Common myeloid progenitor, CD34-positive (primary cell): ENCODE measurements at regions not wholly inside any gene's neighbourhood (a gene's known extent, or its start where the extent isn't known, plus 50 kb on each side); places are given as distances from the start of the nearest gene placed in this dataset.

Experiments used
- CTCF ChIA-PET: fragments of 350-600 bp; sonication (Branson Sonifier 250); formaldehyde crosslinking; loops from one replicate; lab custom pipeline; 2021; ENCODE audit warnings: antibody characterized with exemption; lab: Charles Lee
- POLR2A ChIA-PET: fragments of 350-600 bp; sonication (Branson Sonifier 250); formaldehyde crosslinking; loops from one replicate; lab custom pipeline; 2021; ENCODE audit warnings: antibody characterized with exemption; lab: Charles Lee
- DNase-seq, 3 donors: peaks; one replicate each; pipeline versions ENCODE4 v3.0.0 to v3.0.0-alpha.2; 2013
- H3K27ac ChIP-seq, 2 experiments: 1 replicate in 1 of 2; 2 replicates in 1 of 2; pipeline ENCODE4 v1.7.0; 2013; ENCODE audit warnings: inconsistent platforms in 2 of 2, low read length in 2 of 2, mild to moderate bottlenecking in 2 of 2, low read depth in 1 of 2, moderate library complexity in 1 of 2; ENCODE audit not compliant: severe bottlenecking in 2 of 2, insufficient read depth in 1 of 2, poor library complexity in 1 of 2
- H3K27me3 ChIP-seq, 5 experiments: replicated peaks in 2 of 5; 1 replicate in 3 of 5; 2 replicates in 2 of 5; pipeline versions ENCODE4 v1.6.1 to v1.7.0; 2013; ENCODE audit warnings: low read length in 4 of 5, mild to moderate bottlenecking in 2 of 5, moderate library complexity in 2 of 5, inconsistent platforms in 1 of 5; ENCODE audit not compliant: insufficient read depth in 5 of 5, control insufficient read depth in 4 of 5
- H3K36me3 ChIP-seq, 4 experiments: 1 replicate in 2 of 4; 2 replicates in 2 of 4; pipeline versions ENCODE4 v1.6.1 to v1.7.0; 2013; ENCODE audit warnings: low read length in 3 of 4, control low read depth in 1 of 4, mild to moderate bottlenecking in 1 of 4; ENCODE audit not compliant: control insufficient read depth in 4 of 4, insufficient read depth in 4 of 4
- H3K4me1 ChIP-seq, 4 experiments: 1 replicate in 3 of 4; 2 replicates in 1 of 4; pipeline versions ENCODE4 v1.6.1 to v1.7.1; 2013; ENCODE audit warnings: low read length in 3 of 4, mild to moderate bottlenecking in 3 of 4, control low read depth in 1 of 4, inconsistent platforms in 1 of 4, moderate library complexity in 1 of 4; ENCODE audit not compliant: control insufficient read depth in 4 of 4, insufficient read depth in 4 of 4; ENCODE audit errors: control extremely low read depth in 1 of 4
- H3K4me3 ChIP-seq, 7 experiments: 1 replicate in 4 of 7; 2 replicates in 3 of 7; pipeline versions ENCODE4 v1.5.1 to v1.7.0; 2013; ENCODE audit warnings: mild to moderate bottlenecking in 7 of 7, low read length in 6 of 7, moderate library complexity in 6 of 7, inconsistent platforms in 2 of 7, low read depth in 2 of 7, control low read depth in 1 of 7; ENCODE audit not compliant: insufficient read depth in 4 of 7, control insufficient read depth in 1 of 7; ENCODE audit errors: extremely low read depth in 1 of 7
- H3K9me3 ChIP-seq, 5 experiments: 1 replicate in 4 of 5; 2 replicates in 1 of 5; pipeline versions ENCODE4 v1.6.1 to v1.7.1; 2013; ENCODE audit warnings: low read length in 4 of 5, mild to moderate bottlenecking in 2 of 5, inconsistent platforms in 1 of 5, low read depth in 1 of 5, moderate library complexity in 1 of 5; ENCODE audit not compliant: control insufficient read depth in 4 of 5, insufficient read depth in 2 of 5; ENCODE audit errors: control extremely low read depth in 1 of 5
- WGBS: methylation state at CpG from one replicate; pipeline ENCODE4 v1.1.5; 2013; ENCODE audit not compliant: insufficient coverage; 5-methylcytosine and 5-hydroxymethylcytosine counted together

- DNase-seq = no peak
- H3K36me3 ChIP-seq = no peaks in the 10 kb centered on the region
- H3K27ac ChIP-seq = no peak overlapping the region
- no peaks in the 10 kb centered on the region for H3K27me3 ChIP-seq
- CTCF ChIA-PET = no interaction called here
- no peaks in the 10 kb centered on the region for H3K4me1 ChIP-seq
- POLR2A ChIA-PET = no interaction called here
- H3K9me3 ChIP-seq = no peaks in the 10 kb centered on the region
- no peak overlapping the region for H3K4me3 ChIP-seq
Observed at GRCh38 chr6:97653076-97653475, 370.1 kb upstream of the MMS22L start.

DNA sequence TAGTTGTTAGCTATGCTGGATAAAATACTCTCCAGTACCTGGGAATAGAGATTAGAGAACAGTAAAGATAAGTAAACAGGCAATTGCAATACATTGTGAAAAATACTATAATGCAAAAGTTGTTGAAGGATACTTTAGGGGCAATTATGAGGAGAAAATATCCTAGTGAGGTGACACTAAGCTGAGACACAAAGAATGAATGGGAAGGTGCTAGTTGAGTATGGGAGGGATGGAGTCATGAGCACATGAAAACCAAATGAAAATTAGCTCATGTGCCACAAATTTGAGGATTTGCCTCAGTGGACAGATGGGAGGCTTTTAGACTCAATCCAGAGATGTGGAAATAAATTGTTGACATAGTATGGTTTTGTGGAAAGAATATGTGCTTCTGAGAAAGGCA is 370.5 kb upstream of the MMS22L start:
- Histone ChIP-seq H3K27ac (no peak overlapping the region), H3K36me3 (no peaks in the 10 kb centered on the region), H3K27me3 (no peaks in the 10 kb centered on the region), H3K4me1 (no peaks in the 10 kb centered on the region), H3K4me3 (no peak overlapping the region), H3K9me3 (no peaks in the 10 kb centered on the region)
- ChIA-PET CTCF (no interaction called here), POLR2A (no interaction called here)
- no peak for DNase-seq

DNA sequence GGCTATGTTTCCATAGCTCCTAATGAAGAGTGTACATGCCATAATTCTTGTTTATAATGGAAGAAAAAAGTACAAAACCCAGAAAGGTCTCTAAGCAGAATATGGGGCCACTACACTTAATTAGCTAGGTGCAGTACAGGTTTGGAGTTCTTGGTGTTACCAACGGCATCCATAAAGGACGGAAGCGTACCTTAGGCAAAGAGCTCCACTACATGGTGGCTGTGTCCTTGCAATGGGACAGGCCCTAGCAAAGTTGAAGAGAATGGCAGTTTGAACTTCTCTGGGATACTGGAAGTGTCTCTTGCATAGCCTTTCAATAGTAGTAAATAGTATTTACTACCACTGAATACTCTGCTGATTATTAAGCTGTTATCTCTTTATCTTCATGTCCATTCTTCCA is 371.7 kb upstream of the MMS22L start:
- Histone ChIP-seq H3K36me3 (no peaks in the 10 kb centered on the region), H3K9me3 (no peaks in the 10 kb centered on the region), H3K27ac (no peak overlapping the region), H3K4me1 (no peaks in the 10 kb centered on the region), H3K4me3 (no peak overlapping the region), H3K27me3 (no peaks in the 10 kb centered on the region)
- ChIA-PET CTCF (no interaction called here), POLR2A (no interaction called here)
- WGBS = 88% methylated on average over 3 of the region's 3 CpGs
- no peak for DNase-seq

GRCh38 chr6:97656236-97656635 is 373.2 kb upstream of the MMS22L start:
- POLR2A ChIA-PET = no interaction called here
- 70% methylated on average over 1 of the region's 1 CpG for WGBS
- Histone ChIP-seq H3K27me3 (no peaks in the 10 kb centered on the region), H3K9me3 (no peaks in the 10 kb centered on the region), H3K4me1 (no peaks in the 10 kb centered on the region), H3K36me3 (no peaks in the 10 kb centered on the region), H3K27ac (no peak overlapping the region), H3K4me3 (no peak overlapping the region)
- DNase-seq = no peak
- CTCF ChIA-PET = no interaction called here

- Histone ChIP-seq H3K4me3 (no peak overlapping the region), H3K27ac (no peak overlapping the region), H3K9me3 (no peaks in the 10 kb centered on the region), H3K36me3 (no peaks in the 10 kb centered on the region), H3K27me3 (no peaks in the 10 kb centered on the region), H3K4me1 (no peaks in the 10 kb centered on the region)
- no peak for DNase-seq
- 73% methylated on average over 5 of the region's 8 CpGs for WGBS
- CTCF ChIA-PET = no interaction called here
- POLR2A ChIA-PET = no interaction called here
Observed at GRCh38 chr6:97656706-97657350, 373.8 kb upstream of the MMS22L start.

- ChIA-PET POLR2A (no interaction called here), CTCF (no interaction called here)
- no CpG with 5 or more reads among the region's 2 CpGs for WGBS
Observed at GRCh38 chr6:97658090-97658489, 375.1 kb upstream of the MMS22L start.

DNA sequence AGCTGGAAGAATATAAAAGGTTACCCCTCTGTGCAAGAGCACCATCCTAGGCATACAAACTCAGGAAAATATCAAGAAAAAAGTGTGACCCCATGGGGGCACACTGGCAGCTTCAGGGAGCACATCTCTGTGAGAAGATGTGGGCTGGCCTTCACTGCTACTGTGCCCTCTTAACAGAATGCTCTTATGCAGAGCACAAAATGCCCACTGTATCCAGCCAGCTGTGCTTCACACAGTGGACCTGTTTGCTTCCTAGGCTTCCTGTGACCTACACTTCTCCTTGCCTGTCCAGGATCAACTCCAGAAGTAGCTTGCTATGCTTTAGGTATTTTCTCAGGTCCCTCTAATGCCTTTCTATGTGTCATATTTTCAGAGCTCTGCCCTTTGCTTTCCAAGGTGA is 380.2 kb upstream of the MMS22L start:
- CTCF ChIA-PET = no interaction called here

More at GRCh38 chr6:97658090-97658489, 375.1 kb upstream of the MMS22L start:
- H3K27me3 ChIP-seq = no peaks in the 10 kb centered on the region
- no peaks in the 10 kb centered on the region for H3K9me3 ChIP-seq
- no peak for DNase-seq
- no peak overlapping the region for H3K27ac ChIP-seq
- H3K36me3 ChIP-seq = no peaks in the 10 kb centered on the region
- H3K4me1 ChIP-seq = no peaks in the 10 kb centered on the region
- no peak overlapping the region for H3K4me3 ChIP-seq

More for the DNA sequence above, 380.2 kb upstream of the MMS22L start:
- no peak overlapping the region for H3K27ac ChIP-seq
- no peak for DNase-seq
- no peaks in the 10 kb centered on the region for H3K36me3 ChIP-seq
- H3K9me3 ChIP-seq = no peaks in the 10 kb centered on the region
- no peaks in the 10 kb centered on the region for H3K4me1 ChIP-seq
- POLR2A ChIA-PET = no interaction called here
- no peak overlapping the region for H3K4me3 ChIP-seq
- H3K27me3 ChIP-seq = peaks cover 0 to 4% (median 0%) of the 10 kb centered on the region in 5 experiments
